Fibroblast of the aortic adventitia (primary cell): ENCODE measurements at regions not wholly inside any gene's neighbourhood (a gene's known extent, or its start where the extent isn't known, plus 50 kb on each side); places are given as distances from the start of the nearest gene placed in this dataset.

Experiments
- DNase-seq: peaks from one replicate; pipeline ENCODE4 v3.0.0-alpha.2; 2010; ENCODE audit warnings: low read depth
- H3K4me3 ChIP-seq: 2 replicates; pipeline ENCODE4 v1.5.1; 2011; ENCODE audit warnings: low read depth, mild to moderate bottlenecking, control low read depth, low read length, moderate library complexity
- TF ChIP-seq, protein P1 (sequence below): IDR thresholded peaks from 2 replicates; pipeline ENCODE4 v1.5.1; 2011; ENCODE audit warnings: mild to moderate bottlenecking, low read length, control low read depth, inconsistent platforms; ENCODE audit not compliant: insufficient read depth

DNA sequence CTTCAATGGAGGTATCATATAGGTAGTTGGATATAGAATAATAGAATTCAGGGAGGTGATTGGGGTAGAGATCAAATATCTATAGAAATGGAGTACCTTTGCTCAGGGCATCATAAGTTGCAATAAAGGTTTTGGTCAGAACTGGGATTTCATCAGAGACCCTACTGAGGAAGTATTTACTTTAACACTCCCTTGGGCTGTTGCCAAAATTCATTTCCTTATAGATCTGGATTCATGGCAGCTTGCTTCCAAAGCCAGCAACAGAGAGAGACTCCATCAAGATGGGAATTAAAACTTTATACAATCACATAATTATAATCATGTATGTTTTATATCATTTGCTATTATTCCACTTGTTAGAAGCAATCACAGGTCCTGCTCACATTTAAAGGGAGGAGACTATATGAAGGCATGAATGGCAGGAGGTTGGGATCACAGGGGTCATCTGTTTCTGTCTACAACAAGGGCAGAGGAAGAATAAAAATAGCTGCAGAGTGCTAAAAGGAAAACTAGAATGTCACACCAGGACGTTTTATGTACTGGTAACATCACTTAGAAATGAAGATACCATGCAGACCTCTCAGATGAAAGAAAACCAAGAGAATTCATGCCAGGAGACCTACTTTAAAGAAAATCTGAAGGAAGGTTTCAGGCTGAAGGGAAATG, 902.1 kb upstream of the LCORL start:
- TF ChIP-seq, protein P1, sequence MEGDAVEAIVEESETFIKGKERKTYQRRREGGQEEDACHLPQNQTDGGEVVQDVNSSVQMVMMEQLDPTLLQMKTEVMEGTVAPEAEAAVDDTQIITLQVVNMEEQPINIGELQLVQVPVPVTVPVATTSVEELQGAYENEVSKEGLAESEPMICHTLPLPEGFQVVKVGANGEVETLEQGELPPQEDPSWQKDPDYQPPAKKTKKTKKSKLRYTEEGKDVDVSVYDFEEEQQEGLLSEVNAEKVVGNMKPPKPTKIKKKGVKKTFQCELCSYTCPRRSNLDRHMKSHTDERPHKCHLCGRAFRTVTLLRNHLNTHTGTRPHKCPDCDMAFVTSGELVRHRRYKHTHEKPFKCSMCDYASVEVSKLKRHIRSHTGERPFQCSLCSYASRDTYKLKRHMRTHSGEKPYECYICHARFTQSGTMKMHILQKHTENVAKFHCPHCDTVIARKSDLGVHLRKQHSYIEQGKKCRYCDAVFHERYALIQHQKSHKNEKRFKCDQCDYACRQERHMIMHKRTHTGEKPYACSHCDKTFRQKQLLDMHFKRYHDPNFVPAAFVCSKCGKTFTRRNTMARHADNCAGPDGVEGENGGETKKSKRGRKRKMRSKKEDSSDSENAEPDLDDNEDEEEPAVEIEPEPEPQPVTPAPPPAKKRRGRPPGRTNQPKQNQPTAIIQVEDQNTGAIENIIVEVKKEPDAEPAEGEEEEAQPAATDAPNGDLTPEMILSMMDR = no peak
- no peak for DNase-seq
- no peak overlapping the region for H3K4me3 ChIP-seq

DNA sequence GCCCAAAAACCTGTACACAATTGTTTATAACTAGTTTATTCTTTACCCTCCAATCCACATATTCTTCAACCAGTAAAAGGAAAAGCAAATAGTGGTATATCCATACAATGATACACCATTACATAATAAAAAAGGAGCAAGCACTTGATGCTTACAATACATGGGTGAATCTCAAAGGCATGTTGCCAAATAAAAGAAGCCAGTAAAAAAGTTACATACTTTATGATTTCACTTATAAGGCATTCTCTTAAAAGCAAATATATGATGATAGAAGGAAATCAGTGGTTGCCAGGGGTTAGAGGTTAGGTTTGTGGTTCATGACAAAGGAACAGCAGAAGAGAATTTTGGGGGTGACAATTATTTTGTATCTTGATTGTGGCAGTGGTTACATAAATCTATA, 896.1 kb upstream of the LCORL start:
- TF ChIP-seq, protein P1 = no peak
- no peak for DNase-seq
- no peak overlapping the region for H3K4me3 ChIP-seq

DNA sequence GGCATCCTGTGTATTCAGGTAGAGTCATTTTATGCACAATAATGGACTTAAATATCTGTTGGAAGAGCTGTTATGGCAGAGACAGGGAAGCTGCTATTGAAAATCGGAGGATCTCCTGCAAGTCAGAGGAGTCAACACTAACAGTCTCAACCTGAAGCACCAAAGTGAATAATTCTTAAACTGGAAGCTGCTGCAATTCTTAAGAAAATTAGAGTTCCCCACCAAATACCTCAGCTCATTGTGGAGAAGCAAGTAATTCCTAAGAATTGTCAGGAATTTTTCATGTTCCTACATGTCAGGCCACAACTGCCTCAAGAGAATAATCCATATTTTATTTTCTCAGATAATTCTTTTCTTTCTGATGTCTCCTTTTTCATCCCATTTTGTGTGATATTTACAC, 892.6 kb upstream of the LCORL start:
- TF ChIP-seq, protein P1 = no peak
- no peak for DNase-seq
- no peak overlapping the region for H3K4me3 ChIP-seq

DNA sequence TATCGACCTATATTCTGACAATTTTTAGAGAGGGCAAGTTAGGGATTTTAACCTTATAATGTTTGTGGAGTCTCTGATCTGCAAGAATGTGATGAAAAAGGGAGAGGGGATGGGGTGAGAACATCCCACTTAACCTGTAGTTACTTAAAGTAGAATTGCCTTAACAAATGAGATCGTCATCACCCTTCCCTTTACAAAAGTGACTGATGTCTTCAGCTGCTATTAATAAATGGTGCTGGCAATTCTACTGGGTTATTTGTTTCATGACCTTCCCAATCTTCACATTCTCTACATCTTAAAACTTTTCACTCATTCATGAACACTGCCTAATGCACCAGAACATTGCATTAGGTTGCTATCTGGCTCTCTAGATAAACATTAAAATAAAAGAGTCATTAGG, 873.4 kb upstream of the LCORL start:
- TF ChIP-seq, protein P1 = no peak
- H3K4me3 ChIP-seq = no peak overlapping the region
- no peak for DNase-seq

DNA sequence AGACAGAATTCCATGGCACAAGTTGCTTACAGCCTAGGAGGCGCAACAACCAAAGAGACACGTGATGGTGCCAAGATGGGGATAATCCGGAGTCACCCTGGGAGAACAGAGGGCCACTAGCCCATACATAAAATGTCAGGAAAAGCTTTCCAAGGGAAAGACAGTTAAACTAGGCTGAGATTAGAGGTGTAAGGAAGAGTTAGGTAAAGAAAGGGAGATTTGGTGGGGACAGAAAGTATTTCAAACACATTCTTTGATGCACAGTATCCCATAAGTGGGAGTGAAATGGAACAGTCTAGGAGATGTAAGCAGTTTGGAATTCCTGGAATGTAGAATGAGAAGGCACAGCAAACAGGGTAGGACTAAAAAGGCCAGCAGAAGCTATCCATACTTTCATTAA, 860.9 kb upstream of the LCORL start:
- no peak overlapping the region for H3K4me3 ChIP-seq
- TF ChIP-seq, protein P1 = no peak
- peak; percentile 6 for DNase-seq

DNA sequence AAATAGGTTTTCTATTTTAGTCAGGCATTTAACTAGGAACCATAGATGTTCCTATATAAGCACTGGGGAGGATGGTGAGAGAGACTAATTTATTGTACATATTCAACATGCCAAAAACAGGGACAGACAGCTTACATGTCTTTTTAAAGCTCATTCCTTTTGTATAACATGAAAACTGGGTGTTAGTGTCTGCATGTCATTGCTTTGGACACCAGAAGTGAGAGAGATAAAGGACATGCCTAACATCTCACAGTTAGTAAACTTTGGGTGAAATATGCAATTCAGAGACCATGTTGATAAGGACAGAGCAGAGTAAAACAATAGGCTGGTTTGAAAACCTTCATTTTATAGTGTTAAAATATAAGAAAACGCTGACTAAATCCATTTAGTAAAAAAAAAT, 860.0 kb upstream of the LCORL start:
- H3K4me3 ChIP-seq = no peak overlapping the region
- TF ChIP-seq, protein P1 = no peak
- DNase-seq = no peak

DNA sequence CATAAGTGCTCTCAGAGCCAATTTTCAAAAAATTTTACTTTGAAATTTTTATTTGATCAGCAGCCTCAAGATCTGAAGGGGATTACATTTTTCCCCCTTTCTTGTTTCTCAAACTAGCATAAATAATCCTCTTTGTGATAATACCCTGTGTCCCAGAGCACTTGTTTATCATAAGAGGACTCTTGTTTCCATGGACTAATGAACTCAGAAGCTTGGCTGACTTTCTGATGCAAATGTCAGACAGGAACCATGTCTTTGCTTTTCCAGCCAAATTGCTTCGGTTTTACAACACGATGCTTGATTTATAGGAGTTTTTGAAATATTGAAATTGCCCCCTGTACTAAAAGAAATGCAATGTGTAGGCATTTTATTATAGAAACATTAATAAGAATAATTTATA, 859.3 kb upstream of the LCORL start:
- DNase-seq = no peak
- no peak overlapping the region for H3K4me3 ChIP-seq
- TF ChIP-seq, protein P1 = no peak
